SU-DHL-6 (cell line): ENCODE measurements at regions not wholly inside any gene's neighbourhood (a gene's known extent, or its start where the extent isn't known, plus 50 kb on each side); places are given as distances from the start of the nearest gene placed in this dataset.

Experiments used
- H2AFZ ChIP-seq: fragments of 200-600 bp; sonication (generic); 2 replicates; pipeline ENCODE4 v1.6.1; 2014; ENCODE audit warnings: low read depth, mild to moderate bottlenecking, moderate library complexity, mixed read lengths, antibody characterized with exemption, low read length; ENCODE audit not compliant: severe bottlenecking
- H3F3A ChIP-seq: fragments of 200-600 bp; shearing (Covaris generic); 2 replicates; pipeline ENCODE4 v1.6.0; 2016; ENCODE audit warnings: antibody characterized with exemption, mild to moderate bottlenecking; ENCODE audit not compliant: insufficient read depth
- H3K27ac ChIP-seq: fragments of 200-600 bp; sonication (generic); 2 replicates; pipeline ENCODE4 v1.5.1; 2016; ENCODE audit warnings: low read depth, mild to moderate bottlenecking, low read length, moderate library complexity, mixed read lengths
- H3K27me3 ChIP-seq: fragments of 200-600 bp; sonication (generic), shearing (Covaris generic); 2 replicates; pipeline ENCODE4 v1.6.0; 2014; ENCODE audit warnings: mild to moderate bottlenecking, low read length
- H3K36me3 ChIP-seq: fragments of 200-600 bp; sonication (generic); 2 replicates; pipeline ENCODE4 v1.6.1; 2014; ENCODE audit warnings: mild to moderate bottlenecking, low read length, mixed read lengths
- H3K4me2 ChIP-seq: fragments of 300-600, 200-600 bp; shearing (Covaris generic), sonication (generic); 2 replicates; pipeline ENCODE4 v1.6.0; 2014; ENCODE audit warnings: low read length, low read depth, mild to moderate bottlenecking; ENCODE audit not compliant: poor library complexity, severe bottlenecking
- H3K4me3 ChIP-seq: fragments of 200-600 bp; sonication (generic); 2 replicates; pipeline ENCODE4 v1.5.1; 2014; ENCODE audit warnings: antibody characterized with exemption, low read length, mild to moderate bottlenecking, mixed read lengths; ENCODE audit not compliant: insufficient read depth, poor library complexity, severe bottlenecking
- H3K79me2 ChIP-seq: fragments of 200-600 bp; sonication (generic); 2 replicates; pipeline ENCODE4 v1.6.1; 2014; ENCODE audit warnings: mild to moderate bottlenecking, low read length, moderate library complexity; ENCODE audit not compliant: insufficient read depth
- H3K9ac ChIP-seq: fragments of 200-600 bp; sonication (generic); 2 replicates; pipeline ENCODE4 v1.7.0; 2014; ENCODE audit warnings: mild to moderate bottlenecking, low read length
- H3K9me2 ChIP-seq: fragments of 200-600 bp; sonication (generic); replicated peaks from 2 replicates; pipeline ENCODE4 v1.6.1; 2014; ENCODE audit warnings: low read length; ENCODE audit not compliant: insufficient read depth
- H3K9me3 ChIP-seq: fragments of 200-600 bp; sonication (generic); 2 replicates; pipeline ENCODE4 v1.6.1; 2014; ENCODE audit warnings: low read length, mixed read lengths; ENCODE audit not compliant: insufficient read depth
- H4K20me1 ChIP-seq: fragments of 200-600 bp; sonication (generic); 2 replicates; pipeline ENCODE4 v1.6.1; 2014; ENCODE audit warnings: low read depth, mild to moderate bottlenecking, antibody characterized with exemption, low read length, moderate library complexity, mixed read lengths
- CTCF ChIP-seq: fragments of 200-600 bp; sonication (generic); IDR thresholded peaks from one replicate; pipeline ENCODE4 v1.5.1; 2017; ENCODE audit warnings: antibody characterized with exemption, mild to moderate bottlenecking, low read length, moderate library complexity; ENCODE audit not compliant: insufficient read depth, poor library complexity, severe bottlenecking
- EZH2phosphoT487 ChIP-seq: fragments of 200-600 bp; sonication (generic), shearing (Covaris generic); conservative IDR thresholded peaks from 2 replicates; pipeline ENCODE4 v1.6.1; 2018; ENCODE audit warnings: mild to moderate bottlenecking, antibody characterized with exemption, low read length, moderate library complexity, mixed read lengths

- TF ChIP-seq EZH2phosphoT487: no peak
- no peak for TF ChIP-seq CTCF
- no peak overlapping the region for H3K4me2 ChIP-seq
- H3K36me3 ChIP-seq: no peaks in the 10 kb centered on the region
- no peaks in the 10 kb centered on the region for H3F3A ChIP-seq
- H2AFZ ChIP-seq: no peak overlapping the region
- no peaks in the 10 kb centered on the region for H3K9me3 ChIP-seq
- H3K4me3 ChIP-seq: no peak overlapping the region
- H3K27me3 ChIP-seq: no peaks in the 10 kb centered on the region
- no peaks in the 10 kb centered on the region for H3K9me2 ChIP-seq
- H3K9ac ChIP-seq: no peak overlapping the region
- no peaks in the 10 kb centered on the region for H3K79me2 ChIP-seq
- H4K20me1 ChIP-seq: no peaks in the 10 kb centered on the region
- no peak overlapping the region for H3K27ac ChIP-seq
These were observed 203.7 kb upstream of the TAS2R1 start for GRCh38 chr5:9833871-9834270.

- Histone ChIP-seq H4K20me1 (no peaks in the 10 kb centered on the region), H3K27ac (no peak overlapping the region), H3K79me2 (no peaks in the 10 kb centered on the region), H3K4me3 (no peak overlapping the region), H3K9me3 (no peaks in the 10 kb centered on the region), H3K27me3 (no peaks in the 10 kb centered on the region), H3F3A (no peaks in the 10 kb centered on the region), H3K36me3 (no peaks in the 10 kb centered on the region), H3K4me2 (no peak overlapping the region), H3K9ac (no peak overlapping the region), H2AFZ (no peak overlapping the region), H3K9me2 (no peaks in the 10 kb centered on the region)
- no peak for TF ChIP-seq EZH2phosphoT487
- TF ChIP-seq CTCF: no peak
These were observed 202.8 kb upstream of the TAS2R1 start for GRCh38 chr5:9832921-9833320.

GRCh38 chr5:9831823-9832222 lies 201.7 kb upstream of the TAS2R1 start:
- Histone ChIP-seq H3K4me3 (no peak overlapping the region), H3K79me2 (no peaks in the 10 kb centered on the region), H3K27ac (no peak overlapping the region), H3K4me2 (no peak overlapping the region), H3K27me3 (no peaks in the 10 kb centered on the region), H2AFZ (no peak overlapping the region), H3K36me3 (no peaks in the 10 kb centered on the region), H3K9me3 (no peaks in the 10 kb centered on the region), H3K9me2 (no peaks in the 10 kb centered on the region), H3K9ac (no peak overlapping the region), H4K20me1 (no peaks in the 10 kb centered on the region), H3F3A (no peaks in the 10 kb centered on the region)
- TF ChIP-seq CTCF (no peak), EZH2phosphoT487 (no peak)

- Histone ChIP-seq H3K79me2 (no peaks in the 10 kb centered on the region), H3K4me3 (no peak overlapping the region), H3K9me2 (no peaks in the 10 kb centered on the region), H3F3A (no peaks in the 10 kb centered on the region), H4K20me1 (no peaks in the 10 kb centered on the region), H3K27ac (no peak overlapping the region), H3K36me3 (no peaks in the 10 kb centered on the region), H3K4me2 (no peak overlapping the region), H3K9me3 (no peaks in the 10 kb centered on the region), H3K9ac (no peak overlapping the region), H3K27me3 (no peaks in the 10 kb centered on the region), H2AFZ (no peak overlapping the region)
- no peak for TF ChIP-seq CTCF
- TF ChIP-seq EZH2phosphoT487: no peak
These were observed 200.0 kb upstream of the TAS2R1 start for GRCh38 chr5:9830184-9830583.
